ENCODE measurements at regions not wholly inside any gene's neighbourhood (a gene's known extent, or its start where the extent isn't known, plus 50 kb on each side); places are given as distances from the start of the nearest gene placed in this dataset.

- DNase-seq (ENCODE audit: low spot score) (no peak), ATAC-seq (no peak)
- ChIA-PET CTCF (no interaction called here), POLR2A (no interaction called here)
- H3K27ac Mint-ChIP-seq = no peak overlapping the region
- H3K36me3 Mint-ChIP-seq = peaks cover 14% of the 10 kb centered on the region
- TF ChIP-seq AFF4 (CRISPR knock-in tag; IDR thresholded peaks at IDR 0.05; ENCODE audit: borderline replicate concordance) (no peak), IRF1 (CRISPR knock-in tag; IDR thresholded peaks at IDR 0.05) (no peak), TP53 (CRISPR knock-in tag; IDR thresholded peaks at IDR 0.05) (no peak), NFATC4 (CRISPR knock-in tag; IDR thresholded peaks at IDR 0.05) (no peak), ZNF317 (CRISPR knock-in tag; IDR thresholded peaks at IDR 0.05; ENCODE audit: borderline replicate concordance, low read depth) (no peak), CDX4 (CRISPR knock-in tag; IDR thresholded peaks at IDR 0.05; ENCODE audit: borderline replicate concordance) (no peak), E2F4 (CRISPR knock-in tag; IDR thresholded peaks at IDR 0.05; ENCODE audit: borderline replicate concordance, low read depth) (no peak), NR1H2 (CRISPR knock-in tag; IDR thresholded peaks at IDR 0.05) (no peak)
- TF ChIP-seq, protein P1, sequence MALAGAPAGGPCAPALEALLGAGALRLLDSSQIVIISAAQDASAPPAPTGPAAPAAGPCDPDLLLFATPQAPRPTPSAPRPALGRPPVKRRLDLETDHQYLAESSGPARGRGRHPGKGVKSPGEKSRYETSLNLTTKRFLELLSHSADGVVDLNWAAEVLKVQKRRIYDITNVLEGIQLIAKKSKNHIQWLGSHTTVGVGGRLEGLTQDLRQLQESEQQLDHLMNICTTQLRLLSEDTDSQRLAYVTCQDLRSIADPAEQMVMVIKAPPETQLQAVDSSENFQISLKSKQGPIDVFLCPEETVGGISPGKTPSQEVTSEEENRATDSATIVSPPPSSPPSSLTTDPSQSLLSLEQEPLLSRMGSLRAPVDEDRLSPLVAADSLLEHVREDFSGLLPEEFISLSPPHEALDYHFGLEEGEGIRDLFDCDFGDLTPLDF (CRISPR knock-in tag; IDR thresholded peaks at IDR 0.05) = no peak
- TF ChIP-seq, protein P2, sequence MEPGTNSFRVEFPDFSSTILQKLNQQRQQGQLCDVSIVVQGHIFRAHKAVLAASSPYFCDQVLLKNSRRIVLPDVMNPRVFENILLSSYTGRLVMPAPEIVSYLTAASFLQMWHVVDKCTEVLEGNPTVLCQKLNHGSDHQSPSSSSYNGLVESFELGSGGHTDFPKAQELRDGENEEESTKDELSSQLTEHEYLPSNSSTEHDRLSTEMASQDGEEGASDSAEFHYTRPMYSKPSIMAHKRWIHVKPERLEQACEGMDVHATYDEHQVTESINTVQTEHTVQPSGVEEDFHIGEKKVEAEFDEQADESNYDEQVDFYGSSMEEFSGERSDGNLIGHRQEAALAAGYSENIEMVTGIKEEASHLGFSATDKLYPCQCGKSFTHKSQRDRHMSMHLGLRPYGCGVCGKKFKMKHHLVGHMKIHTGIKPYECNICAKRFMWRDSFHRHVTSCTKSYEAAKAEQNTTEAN (CRISPR knock-in tag; IDR thresholded peaks at IDR 0.05) = no peak
- TF ChIP-seq, protein P3, sequence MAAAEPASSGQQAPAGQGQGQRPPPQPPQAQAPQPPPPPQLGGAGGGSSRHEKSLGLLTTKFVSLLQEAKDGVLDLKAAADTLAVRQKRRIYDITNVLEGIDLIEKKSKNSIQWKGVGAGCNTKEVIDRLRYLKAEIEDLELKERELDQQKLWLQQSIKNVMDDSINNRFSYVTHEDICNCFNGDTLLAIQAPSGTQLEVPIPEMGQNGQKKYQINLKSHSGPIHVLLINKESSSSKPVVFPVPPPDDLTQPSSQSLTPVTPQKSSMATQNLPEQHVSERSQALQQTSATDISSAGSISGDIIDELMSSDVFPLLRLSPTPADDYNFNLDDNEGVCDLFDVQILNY (CRISPR knock-in tag; IDR thresholded peaks at IDR 0.05) = no peak
- H3K4me1 Mint-ChIP-seq = peaks cover 10% of the 10 kb centered on the region
- H3K27me3 Mint-ChIP-seq (ENCODE audit: low read depth) = peaks cover 2% of the 10 kb centered on the region
- H3K4me3 Mint-ChIP-seq = no peak overlapping the region
- peaks cover 24% of the 10 kb centered on the region for H3K9me3 Mint-ChIP-seq
Observed at GRCh38 chr6:213284-213683, 79.0 kb upstream of the DUSP22 start.

DNA sequence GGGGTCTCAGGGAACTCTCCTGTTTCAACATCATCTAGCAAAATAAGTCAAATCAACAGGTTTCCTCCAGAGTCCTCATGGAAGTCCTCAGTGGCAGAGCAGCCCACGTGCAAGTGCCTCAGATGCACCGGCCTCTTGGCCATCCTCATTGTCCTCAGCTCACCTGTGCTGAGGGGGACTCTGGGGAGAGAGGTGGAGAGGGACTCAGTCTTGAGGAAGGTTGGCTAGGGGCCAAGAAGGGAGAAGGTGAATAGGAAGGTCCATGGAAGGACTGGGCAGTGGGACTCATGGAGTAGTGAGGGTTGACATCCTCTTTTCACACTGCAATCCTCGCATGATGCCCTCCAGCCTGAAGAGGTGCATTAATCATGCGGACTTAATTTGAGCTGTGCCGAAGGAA is 77.9 kb upstream of the DUSP22 start:
- ChIA-PET CTCF (interaction anchor here (0.6 kb wide), 1 partner anchor 600 kb away, joined by 3 read pairs; no protein-coding TSS in a partner anchor), POLR2A (no interaction called here)
- Mint-ChIP-seq H3K4me3 (no peak overlapping the region), H3K36me3 (peaks cover 14% of the 10 kb centered on the region), H3K27me3 (ENCODE audit: low read depth) (peaks cover 2% of the 10 kb centered on the region), H3K4me1 (peaks cover 7% of the 10 kb centered on the region), H3K27ac (no peak overlapping the region), H3K9me3 (peaks cover 24% of the 10 kb centered on the region)
- ATAC-seq (no peak), DNase-seq (ENCODE audit: low spot score) (no peak)
- TF ChIP-seq, protein P2 (CRISPR knock-in tag; IDR thresholded peaks at IDR 0.05) = no peak
- TF ChIP-seq, protein P4, sequence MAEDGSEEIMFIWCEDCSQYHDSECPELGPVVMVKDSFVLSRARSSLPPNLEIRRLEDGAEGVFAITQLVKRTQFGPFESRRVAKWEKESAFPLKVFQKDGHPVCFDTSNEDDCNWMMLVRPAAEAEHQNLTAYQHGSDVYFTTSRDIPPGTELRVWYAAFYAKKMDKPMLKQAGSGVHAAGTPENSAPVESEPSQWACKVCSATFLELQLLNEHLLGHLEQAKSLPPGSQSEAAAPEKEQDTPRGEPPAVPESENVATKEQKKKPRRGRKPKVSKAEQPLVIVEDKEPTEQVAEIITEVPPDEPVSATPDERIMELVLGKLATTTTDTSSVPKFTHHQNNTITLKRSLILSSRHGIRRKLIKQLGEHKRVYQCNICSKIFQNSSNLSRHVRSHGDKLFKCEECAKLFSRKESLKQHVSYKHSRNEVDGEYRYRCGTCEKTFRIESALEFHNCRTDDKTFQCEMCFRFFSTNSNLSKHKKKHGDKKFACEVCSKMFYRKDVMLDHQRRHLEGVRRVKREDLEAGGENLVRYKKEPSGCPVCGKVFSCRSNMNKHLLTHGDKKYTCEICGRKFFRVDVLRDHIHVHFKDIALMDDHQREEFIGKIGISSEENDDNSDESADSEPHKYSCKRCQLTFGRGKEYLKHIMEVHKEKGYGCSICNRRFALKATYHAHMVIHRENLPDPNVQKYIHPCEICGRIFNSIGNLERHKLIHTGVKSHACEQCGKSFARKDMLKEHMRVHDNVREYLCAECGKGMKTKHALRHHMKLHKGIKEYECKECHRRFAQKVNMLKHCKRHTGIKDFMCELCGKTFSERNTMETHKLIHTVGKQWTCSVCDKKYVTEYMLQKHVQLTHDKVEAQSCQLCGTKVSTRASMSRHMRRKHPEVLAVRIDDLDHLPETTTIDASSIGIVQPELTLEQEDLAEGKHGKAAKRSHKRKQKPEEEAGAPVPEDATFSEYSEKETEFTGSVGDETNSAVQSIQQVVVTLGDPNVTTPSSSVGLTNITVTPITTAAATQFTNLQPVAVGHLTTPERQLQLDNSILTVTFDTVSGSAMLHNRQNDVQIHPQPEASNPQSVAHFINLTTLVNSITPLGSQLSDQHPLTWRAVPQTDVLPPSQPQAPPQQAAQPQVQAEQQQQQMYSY (CRISPR knock-in tag; IDR thresholded peaks at IDR 0.05) = no peak
- TF ChIP-seq ATF3 (CRISPR knock-in tag; conservative IDR thresholded peaks at IDR 0.05) (no peak), ZNF416 (CRISPR knock-in tag; IDR thresholded peaks at IDR 0.05) (no peak), ZNF219 (CRISPR knock-in tag; IDR thresholded peaks at IDR 0.05; ENCODE audit: borderline replicate concordance) (no peak)
